ENCODE measurements at regions not wholly inside any gene's neighbourhood (a gene's known extent, or its start where the extent isn't known, plus 50 kb on each side); places are given as distances from the start of the nearest gene placed in this dataset.

DNA sequence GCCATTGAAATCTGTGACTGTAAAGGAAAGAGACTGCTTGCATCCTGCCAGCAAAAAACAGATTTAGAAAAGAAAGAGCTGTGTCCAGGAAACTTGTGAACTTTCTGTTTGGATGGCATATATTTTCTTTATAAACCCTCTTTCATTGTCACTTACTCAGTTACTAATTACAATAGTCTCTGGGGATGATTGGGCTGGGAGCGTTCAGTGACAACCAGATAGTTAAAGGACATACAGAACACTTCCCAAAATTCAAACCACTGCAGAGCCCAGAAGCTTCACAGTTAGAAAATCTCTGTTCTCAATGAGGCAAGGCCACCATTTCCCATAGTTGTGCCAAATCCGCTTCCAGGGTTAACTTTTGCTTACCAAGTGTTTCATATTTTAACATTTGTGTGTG, 98.6 kb upstream of the TAB2 start:
- DNase-seq, result no peak

- no peak for DNase-seq
Measured at GRCh38 chr6:149220882-149221773, 96.4 kb upstream of the TAB2 start.

GRCh38 chr6:149221774-149222070, 95.8 kb upstream of the TAB2 start:
- no peak for DNase-seq

- no peak for DNase-seq
Measured at GRCh38 chr6:149223120-149223903, 94.2 kb upstream of the TAB2 start.

DNA sequence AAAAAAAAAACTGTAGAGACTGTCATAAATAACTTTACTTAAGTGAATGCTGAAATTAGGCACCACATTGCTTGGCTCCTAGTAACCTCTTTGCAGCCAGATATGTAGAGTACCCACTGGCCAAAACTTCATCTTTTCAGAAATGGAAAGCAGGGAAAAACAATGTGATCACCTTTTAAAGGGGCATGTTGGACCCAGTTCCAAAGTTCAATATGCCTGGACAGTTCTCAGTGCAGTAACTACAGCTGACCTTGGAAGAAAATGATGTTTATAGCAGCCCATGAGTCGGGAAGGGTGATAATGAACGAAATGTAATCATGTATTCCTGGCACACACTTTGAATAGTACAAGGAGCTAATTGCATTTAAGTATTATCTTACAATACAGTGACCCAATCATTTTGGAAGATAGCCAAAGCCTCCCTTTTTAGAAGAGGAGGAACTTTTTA, 93.6 kb upstream of the TAB2 start:
- peak in 1 of 2 experiments; percentile 27 for DNase-seq

DNA sequence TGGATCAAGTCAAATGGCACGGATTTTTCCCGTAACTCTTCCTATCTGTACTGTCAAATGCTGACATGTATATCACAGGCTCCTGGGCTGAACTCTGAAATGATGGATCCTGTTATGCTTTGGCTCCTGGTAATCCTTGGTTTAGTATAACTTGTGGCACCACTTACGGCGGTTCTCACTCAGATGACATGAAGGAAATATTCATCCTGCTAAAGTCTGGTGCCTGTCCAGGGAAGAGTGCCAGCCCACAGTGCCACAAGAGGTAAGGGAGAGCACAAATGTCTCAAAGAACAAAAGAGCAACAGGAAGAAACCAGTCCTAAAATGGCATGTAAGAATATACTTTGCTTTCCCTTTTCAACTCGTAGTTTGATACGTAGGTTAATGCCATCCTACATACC, 93.1 kb upstream of the TAB2 start:
- no peak for DNase-seq

- DNase-seq, result no peak
Measured at GRCh38 chr6:149225370-149225769, 92.1 kb upstream of the TAB2 start.

GRCh38 chr6:149225946-149226345, 91.6 kb upstream of the TAB2 start:
- no peak for DNase-seq

- no peak for DNase-seq
Measured at GRCh38 chr6:149227796-149228195, 89.7 kb upstream of the TAB2 start.

GRCh38 chr6:149228311-149228955, 89.1 kb upstream of the TAB2 start:
- no peak for DNase-seq

- DNase-seq, result no peak
Measured at GRCh38 chr6:149229096-149229495, 88.4 kb upstream of the TAB2 start.

DNA sequence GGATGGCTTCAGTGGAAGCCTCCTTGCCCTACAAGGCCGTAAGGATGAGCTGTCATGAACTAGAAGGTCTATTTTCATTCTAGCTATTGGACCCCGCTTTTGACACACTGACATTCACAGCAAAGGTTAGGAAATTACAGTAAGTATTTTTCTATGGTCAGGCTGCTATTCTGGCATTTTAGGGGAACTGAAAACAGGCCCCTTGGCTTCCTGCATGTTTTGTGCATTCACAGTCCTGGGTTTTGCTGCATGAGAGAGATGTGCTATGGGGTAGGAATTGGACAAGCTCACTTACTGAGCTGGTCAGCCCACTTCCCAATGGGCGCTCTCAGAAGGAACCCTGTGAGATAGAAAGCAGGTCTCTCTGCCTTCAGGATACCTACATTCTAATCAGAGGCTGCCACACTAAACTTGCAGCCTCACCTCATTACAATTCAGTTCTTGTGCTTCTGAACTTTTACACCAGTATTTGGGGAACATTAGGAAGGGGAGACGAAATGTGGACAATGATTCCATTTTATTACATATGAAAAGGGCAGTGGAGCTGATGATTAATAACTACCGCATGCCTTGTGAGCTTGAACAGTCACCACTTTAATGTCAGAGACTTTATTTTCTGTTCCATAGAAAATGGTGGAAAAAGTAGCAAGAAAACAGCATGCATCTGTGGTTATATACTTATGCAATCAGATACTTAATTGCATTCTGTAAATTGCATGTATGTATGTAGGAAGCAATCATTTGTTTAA, 86.6 kb upstream of the TAB2 start:
- DNase-seq, result no peak

GRCh38 chr6:149231778-149232177, 85.7 kb upstream of the TAB2 start:
- no peak for DNase-seq

GRCh38 chr6:149233056-149233715, 84.3 kb upstream of the TAB2 start:
- DNase-seq, result no peak

- DNase-seq, result no peak
Measured at GRCh38 chr6:149234051-149234962, 83.2 kb upstream of the TAB2 start.

GRCh38 chr6:149235130-149235561, 82.4 kb upstream of the TAB2 start:
- DNase-seq, result peak in 1 of 2 experiments; percentile 13

DNA sequence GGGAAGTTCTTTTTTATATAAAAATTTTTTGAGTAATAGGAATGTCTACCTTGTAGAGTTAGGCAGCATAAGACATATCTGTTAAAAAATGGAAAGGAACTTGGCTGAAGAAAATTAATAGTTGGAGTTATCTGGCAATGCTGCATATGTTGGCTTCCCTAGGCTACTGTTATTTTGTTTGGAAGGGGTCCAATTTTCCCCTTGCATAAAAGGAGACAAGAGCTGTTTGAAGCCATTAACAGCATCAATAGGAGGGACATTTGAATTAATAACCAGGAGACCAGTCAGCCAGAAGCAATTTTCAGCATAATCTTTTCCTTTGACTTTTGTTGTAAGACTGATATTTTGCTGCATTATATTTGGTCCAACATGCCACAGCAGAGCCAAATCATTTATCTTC, 80.9 kb upstream of the TAB2 start:
- peak in 1 of 2 experiments; percentile 43 for DNase-seq

DNA sequence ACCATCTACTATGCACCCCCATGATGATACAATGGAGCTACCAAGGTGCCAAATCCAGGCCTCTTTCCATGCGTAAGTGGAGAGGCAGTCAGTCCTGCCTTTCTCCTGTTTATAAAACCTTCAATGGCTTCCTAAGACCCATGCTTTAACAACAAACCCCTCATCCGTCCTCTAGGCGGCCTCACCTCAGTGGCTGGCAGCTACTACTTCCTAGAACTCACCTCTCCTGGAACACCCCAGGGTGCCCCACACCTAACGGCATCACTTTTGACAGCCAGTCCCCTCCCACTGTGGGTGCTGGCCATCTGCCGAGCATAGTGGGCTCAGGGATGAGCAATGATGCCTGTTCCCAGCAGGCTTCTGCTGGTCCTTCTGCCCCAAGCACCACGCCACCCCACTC, 80.0 kb upstream of the TAB2 start:
- DNase-seq, result peak in 1 of 2 experiments; percentile 11

DNA sequence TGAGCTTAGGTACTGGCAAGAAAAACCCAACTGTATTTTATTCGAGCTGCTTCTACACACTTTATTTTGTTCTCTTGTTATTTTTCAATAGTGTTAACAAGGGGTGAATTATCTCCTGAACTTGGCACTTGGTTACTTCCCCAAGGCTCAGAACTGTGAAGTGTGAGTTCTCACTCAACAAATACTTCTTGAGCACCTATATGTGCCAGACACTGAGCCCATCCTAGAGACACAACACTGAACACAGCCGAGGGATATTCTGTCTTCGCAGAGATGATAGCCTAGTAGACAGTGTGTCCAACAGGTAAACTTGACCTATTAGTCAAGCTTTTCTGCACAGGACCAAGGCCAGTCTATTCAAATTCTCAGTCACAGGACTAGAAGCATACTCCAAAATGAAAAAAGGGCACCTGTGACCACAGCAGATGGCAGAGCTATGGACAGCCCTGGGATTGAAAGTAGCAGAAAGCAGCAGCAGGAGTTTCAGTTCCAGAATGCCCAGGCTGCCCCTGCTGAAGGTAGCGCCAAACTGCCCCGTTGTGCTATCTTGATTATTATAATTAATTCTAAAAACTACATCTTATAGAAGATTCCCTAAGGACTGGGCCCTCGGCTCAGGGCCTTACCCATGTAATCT, 77.8 kb upstream of the TAB2 start:
- no peak for DNase-seq

DNA sequence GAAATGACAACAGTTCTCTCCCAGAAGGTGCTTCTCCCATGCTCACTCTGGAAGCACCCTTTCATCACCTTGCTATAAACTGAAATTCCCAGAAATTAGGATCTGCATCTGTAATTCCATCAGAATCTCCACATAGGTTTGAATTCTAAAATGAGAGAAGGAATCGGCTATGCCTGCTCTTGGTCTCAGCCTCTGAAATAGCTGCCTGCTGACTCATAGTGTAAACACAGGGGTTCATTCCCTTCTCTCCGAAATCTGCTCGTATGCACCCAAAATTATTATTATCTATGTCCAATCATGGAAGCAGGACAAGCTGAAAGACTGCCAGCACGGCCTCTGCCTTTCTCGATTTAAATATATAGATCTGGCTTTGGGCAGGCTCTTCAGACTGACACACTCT, 74.6 kb upstream of the TAB2 start:
- no peak for DNase-seq

DNA sequence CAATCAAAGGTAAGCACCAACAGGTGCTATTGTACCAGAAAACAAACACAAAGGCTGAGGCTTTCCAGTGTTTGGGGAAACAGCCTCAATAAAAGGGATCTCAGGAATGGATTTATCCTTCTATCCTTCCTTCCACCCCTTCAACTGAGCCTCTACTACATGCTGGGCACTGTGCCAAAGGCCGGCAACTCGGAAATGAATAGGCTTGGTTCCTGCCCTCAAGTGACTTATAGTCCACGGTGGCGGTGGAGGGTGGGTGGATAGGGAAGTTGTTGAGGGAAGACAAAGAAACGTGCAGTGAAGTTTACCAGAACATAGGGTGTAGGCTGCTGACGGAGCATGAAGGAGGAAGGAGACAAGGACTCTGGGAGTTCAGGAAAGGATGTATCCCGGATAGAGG, 73.4 kb upstream of the TAB2 start:
- DNase-seq, result no peak
